SK-N-MC (cell line): ENCODE measurements at regions not wholly inside any gene's neighbourhood (a gene's known extent, or its start where the extent isn't known, plus 50 kb on each side); places are given as distances from the start of the nearest gene placed in this dataset.

ENCODE experiments used
- EZH2 ChIP-seq: fragments of 200-600 bp; sonication (generic); IDR thresholded peaks from one replicate; pipeline ENCODE4 v1.6.1; 2017; ENCODE audit warnings: antibody characterized with exemption
- FOXP2 ChIP-seq: optimal IDR thresholded peaks from 2 replicates; pipeline ENCODE3; 2011; ENCODE audit warnings: mild to moderate bottlenecking, moderate library complexity; ENCODE audit not compliant: insufficient read depth; ENCODE audit errors: extremely low read length, control extremely low read depth
- POLR2AphosphoS5 ChIP-seq: IDR thresholded peaks from 2 replicates; pipeline ENCODE4 v1.6.1; 2012; ENCODE audit warnings: mild to moderate bottlenecking, low read depth, low read length, borderline replicate concordance

GRCh38 chr6:98669371-98669770 lies 165.0 kb upstream of the POU3F2 start:
- no peak for TF ChIP-seq FOXP2
- no peak for TF ChIP-seq EZH2
- TF ChIP-seq POLR2AphosphoS5, result no peak
